Mammary epithelial cell (primary cell): ENCODE measurements at regions not wholly inside any gene's neighbourhood (a gene's known extent, or its start where the extent isn't known, plus 50 kb on each side); places are given as distances from the start of the nearest gene placed in this dataset.

Experiments used
- CTCF ChIP-seq, 2 donors: IDR thresholded peaks in 1 of 2; conservative IDR thresholded peaks in 1 of 2; 2 replicates each; pipeline ENCODE4 v1.5.1; 2011 to 2012; ENCODE audit warnings: inconsistent platforms in 2 of 2, low read length in 2 of 2, mild to moderate bottlenecking in 2 of 2, control low read depth in 1 of 2, low read depth in 1 of 2; ENCODE audit not compliant: insufficient read depth in 1 of 2; ENCODE audit errors: extremely low read depth in 1 of 2
- EZH2 ChIP-seq: IDR thresholded peaks from 2 replicates; pipeline ENCODE4 v1.6.1; 2012; ENCODE audit warnings: low read length, inconsistent platforms, borderline replicate concordance

GRCh38 chr1:147479864-147480564, 61.3 kb upstream of the BCL9 start:
- TF ChIP-seq CTCF (conservative IDR thresholded peaks at IDR 0.05 in 1 of 2, IDR thresholded peaks at IDR 0.05 in 1 of 2; ENCODE audit: extremely low read depth in 1 of 2, insufficient read depth in 1 of 2, low read depth in 1 of 2, low read length in 2 of 2) (no peak), EZH2 (no peak)
